ENCODE measurements at regions not wholly inside any gene's neighbourhood (a gene's known extent, or its start where the extent isn't known, plus 50 kb on each side); places are given as distances from the start of the nearest gene placed in this dataset.

GRCh38 chr5:135159626-135160025 lies 125.6 kb upstream of the PITX1 start:
- H3K4me3 ChIP-seq (ENCODE audit: low read length): no peak overlapping the region
- no peak for DNase-seq (ENCODE audit: low read depth)
- TF ChIP-seq CTCF (conservative IDR thresholded peaks at IDR 0.05; ENCODE audit: low read depth, low read length): no peak

- no peak for TF ChIP-seq CTCF (conservative IDR thresholded peaks at IDR 0.05; ENCODE audit: low read depth, low read length)
- no peak for DNase-seq (ENCODE audit: low read depth)
- H3K4me3 ChIP-seq (ENCODE audit: low read length): no peak overlapping the region
These were observed 125.0 kb upstream of the PITX1 start for GRCh38 chr5:135158982-135159381.

DNA sequence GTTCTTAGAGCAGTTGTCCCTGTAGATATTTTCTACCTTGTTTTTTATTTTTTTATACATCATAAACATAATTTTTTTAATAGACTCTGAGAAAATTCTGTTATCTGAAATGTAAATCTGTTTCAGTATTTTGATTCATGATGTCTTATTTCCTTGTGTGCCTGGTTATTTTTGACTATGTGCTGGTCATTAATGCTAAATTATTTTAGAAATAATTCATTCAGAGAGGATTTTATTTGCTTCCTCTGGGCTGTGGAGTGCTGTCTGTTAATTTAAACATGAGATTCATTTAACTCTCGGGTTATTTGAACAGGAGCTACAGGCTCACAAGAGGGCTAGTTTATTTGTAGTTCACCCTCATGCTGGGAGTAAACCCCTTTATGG lies 124.3 kb upstream of the PITX1 start:
- no peak for TF ChIP-seq CTCF (conservative IDR thresholded peaks at IDR 0.05; ENCODE audit: low read depth, low read length)
- DNase-seq (ENCODE audit: low read depth): no peak

DNA sequence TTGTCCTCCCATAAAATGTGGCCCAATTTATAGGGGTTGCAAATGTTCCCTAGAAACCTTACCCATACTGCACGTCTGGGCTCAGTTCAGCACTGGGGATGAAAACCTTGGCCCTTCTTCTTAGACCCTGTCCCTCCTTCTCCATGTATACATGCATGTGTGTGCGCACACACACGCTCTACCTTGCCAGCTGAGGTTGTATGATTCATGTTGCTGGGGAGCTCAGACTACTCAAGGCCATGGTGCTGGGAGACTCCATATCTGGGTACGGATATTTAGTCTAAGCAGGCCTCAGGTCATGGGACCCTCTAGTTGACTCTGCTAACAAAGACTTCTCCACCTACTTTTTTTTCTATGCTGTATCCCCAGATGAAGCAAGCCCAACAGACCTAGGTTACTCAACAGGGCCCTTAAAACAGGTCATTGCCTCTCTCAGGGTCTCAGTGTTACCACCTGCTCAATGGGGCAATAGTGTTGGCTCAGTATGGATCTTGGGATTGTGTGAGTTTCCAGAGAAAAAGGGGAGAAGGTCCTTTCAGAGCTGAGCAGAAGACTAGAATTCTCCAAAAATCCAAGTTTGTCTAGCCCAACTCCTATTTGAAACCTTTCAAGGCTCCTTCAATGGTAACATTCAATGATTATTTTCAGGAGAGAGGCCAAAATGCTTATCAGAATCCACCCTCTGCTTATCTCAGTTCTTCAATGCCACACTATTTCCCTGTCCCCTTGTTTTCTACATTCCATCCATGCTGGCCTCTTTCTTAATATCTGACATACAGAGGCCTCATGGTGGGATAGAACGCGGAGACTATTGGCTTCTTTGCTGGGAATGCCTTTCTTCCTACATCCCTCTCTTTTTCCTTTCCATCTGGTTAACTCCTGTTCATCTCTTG lies 123.6 kb upstream of the PITX1 start:
- no peak overlapping the region for H3K4me3 ChIP-seq (ENCODE audit: low read length)
- DNase-seq (ENCODE audit: low read depth): no peak
- no peak for TF ChIP-seq CTCF (conservative IDR thresholded peaks at IDR 0.05; ENCODE audit: low read depth, low read length)

More for the DNA sequence above, 124.3 kb upstream of the PITX1 start:
- H3K4me3 ChIP-seq (ENCODE audit: low read length): no peak overlapping the region

- DNase-seq (ENCODE audit: low read depth): no peak
- no peak for TF ChIP-seq CTCF (conservative IDR thresholded peaks at IDR 0.05; ENCODE audit: low read depth, low read length)
- no peak overlapping the region for H3K4me3 ChIP-seq (ENCODE audit: low read length)
These were observed 122.8 kb upstream of the PITX1 start for GRCh38 chr5:135156715-135157404.

DNA sequence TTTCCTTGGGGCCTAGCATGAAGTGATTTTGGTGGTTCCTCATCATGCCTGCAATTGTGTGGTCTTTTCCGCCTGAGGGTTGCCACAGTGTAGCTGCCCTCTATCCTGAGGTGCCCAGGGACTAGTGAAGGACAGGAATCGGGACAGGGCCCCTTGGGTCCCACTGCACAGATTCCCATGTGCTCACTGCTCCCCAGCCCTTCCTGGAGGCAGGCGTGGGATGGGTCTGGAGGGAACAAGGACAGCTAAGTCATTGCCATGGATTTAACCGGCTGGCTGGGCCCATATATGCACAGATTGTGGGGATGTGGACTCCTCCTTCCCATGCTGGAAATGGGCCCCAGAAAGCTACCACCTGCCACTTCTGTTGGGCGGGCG lies 122.3 kb upstream of the PITX1 start:
- no peak for TF ChIP-seq CTCF (conservative IDR thresholded peaks at IDR 0.05; ENCODE audit: low read depth, low read length)
- H3K4me3 ChIP-seq (ENCODE audit: low read length): no peak overlapping the region
- DNase-seq (ENCODE audit: low read depth): no peak

All from retinal pigment epithelial cell (primary cell).